ENCODE measurements at regions not wholly inside any gene's neighbourhood (a gene's known extent, or its start where the extent isn't known, plus 50 kb on each side); places are given as distances from the start of the nearest gene placed in this dataset.

DNA sequence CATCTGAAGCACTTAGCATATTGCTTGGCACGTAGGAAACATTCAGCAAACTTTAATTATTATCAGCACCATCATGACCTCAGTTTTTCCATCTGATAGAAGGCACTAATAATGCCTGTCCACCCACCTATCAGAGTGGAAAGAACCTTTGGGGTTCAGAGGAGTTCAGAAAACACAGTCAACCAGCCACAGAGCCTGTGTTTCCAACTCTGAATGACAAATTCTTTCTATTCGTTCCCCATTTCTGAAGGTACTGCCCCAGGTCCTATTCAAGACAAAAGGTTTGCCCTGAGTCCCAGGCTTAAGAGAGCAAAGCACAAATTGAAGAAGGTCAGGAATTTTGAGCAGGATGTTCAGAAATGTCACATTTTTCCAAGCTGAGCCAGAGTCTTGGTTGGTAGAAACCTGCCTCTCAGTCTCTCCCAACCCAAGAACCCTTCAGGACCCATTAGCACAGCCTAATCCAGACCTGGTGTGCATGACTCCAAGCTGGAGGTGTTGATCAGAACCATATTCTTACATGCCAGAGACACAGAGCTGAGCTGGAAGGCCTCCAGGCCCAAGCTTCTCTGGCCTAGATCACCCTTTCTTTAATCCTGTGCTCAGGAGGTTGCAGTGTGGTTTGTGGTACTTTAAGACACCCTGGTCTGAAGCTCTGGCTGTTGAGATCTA is 114.4 kb downstream of the TBX5 start:
- TF ChIP-seq CTCF (IDR thresholded peaks at IDR 0.05) = no peak
- no peak for TF ChIP-seq POLR2A (IDR thresholded peaks at IDR 0.05)
